NCI-H748 (cell line): ENCODE measurements at regions not wholly inside any gene's neighbourhood (a gene's known extent, or its start where the extent isn't known, plus 50 kb on each side); places are given as distances from the start of the nearest gene placed in this dataset.
A peak's percentile ranks its signal among the peaks of the same experiment; 100 is the strongest.
"Not testable (repeated sequence)": the region's sequence is repeated elsewhere in the genome, so short reads cannot be mapped to it uniquely, and the experiment has no call there.

Source experiments
- DNase-seq: peaks from one replicate; lab custom pipeline; 2025; ENCODE audit not compliant: unreplicated experiment; lab: John Stamatoyannopoulos, UW

DNA sequence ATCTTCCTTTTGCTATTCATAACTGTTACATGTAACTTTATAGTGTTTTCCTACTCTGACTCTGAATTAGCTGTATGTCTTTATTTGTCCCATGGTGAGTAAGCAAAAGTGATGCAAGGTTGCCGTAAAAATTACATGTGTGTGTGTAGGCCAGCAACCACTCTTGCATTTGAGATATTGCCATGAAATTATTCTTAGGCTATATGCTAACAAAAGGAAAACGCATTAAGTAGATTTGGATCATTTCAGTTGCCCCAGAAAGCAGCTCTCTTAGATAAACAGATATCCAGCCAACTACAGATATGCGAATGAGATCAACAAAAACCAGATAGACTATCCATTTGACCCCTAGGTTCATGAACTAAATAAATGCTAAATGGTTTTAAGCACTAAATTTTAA lies 73.6 kb downstream of the CYLC2 start:
- DNase-seq: no peak

DNA sequence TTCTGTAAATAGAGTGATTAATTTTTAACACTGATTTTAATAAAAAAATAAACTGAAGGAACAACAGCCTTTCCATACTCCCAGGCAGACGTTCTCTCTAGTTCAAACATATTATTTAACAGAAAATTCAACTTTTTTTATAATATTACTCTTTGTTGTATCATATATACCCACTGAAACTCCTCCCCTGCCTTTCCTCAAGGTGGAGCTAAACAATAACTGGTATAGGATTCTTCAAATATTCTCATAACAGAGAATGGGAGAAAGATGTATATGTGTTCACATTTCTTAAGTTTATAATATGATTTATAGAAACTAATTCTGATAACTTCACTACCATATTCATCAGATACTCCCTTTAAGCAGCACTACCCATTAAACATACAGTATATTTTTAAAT lies 83.4 kb downstream of the CYLC2 start:
- no peak for DNase-seq

DNA sequence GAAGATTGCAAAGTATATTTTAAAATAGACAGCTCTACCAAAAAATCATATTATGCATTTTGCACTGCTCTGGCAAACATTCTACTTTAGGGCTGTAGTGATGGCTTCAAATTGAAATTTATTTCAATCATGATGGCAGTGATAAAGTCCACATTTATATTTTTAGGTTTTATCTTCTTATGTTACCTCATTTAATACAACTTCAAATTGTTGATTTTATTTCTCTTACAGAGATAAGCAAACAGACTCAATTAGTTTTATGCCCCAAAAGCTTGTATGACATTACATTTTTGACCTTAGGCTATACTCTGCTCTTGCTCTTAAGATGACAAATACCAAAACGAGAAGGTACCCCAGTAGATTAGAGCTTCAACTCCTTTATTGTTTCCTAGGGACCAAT lies 87.4 kb downstream of the CYLC2 start:
- DNase-seq: no peak

DNA sequence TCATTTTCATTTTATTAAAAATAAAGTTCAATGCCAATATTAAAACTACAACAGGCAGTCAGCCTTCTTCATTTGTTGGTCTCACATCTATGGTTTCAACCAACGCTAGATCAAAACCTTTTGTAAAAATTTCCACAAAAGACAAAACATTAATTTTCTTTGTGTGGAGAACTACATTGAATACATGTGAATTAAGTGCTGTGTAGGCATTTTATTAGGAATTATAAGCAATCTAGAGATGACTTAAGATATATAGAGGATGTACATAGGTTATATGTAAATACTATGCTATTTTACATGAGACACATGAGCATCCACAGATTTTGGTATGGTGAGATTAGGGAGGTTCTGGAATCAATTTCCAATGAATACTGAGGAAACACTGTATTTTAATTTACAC lies 94.2 kb downstream of the CYLC2 start:
- DNase-seq: no peak

DNA sequence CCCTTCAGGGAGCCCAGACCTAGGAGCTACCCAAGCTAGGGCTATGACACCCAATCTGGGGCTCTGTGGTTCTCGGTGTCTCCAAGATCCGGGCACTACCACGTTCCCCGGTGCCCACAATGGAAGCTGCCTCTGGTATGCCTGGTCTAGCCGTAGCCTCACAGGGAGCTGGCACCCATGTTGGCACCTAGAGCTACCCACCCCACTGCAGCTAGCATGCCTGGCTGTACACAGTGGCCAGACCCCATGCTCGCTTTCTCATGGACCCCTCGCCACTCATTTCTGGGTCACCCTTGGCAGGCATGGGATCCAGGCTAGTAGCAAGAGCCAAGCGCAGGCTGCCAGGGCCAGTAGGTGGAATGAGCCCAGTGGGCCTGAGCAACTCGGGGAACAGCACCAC lies 109.0 kb downstream of the CYLC2 start:
- DNase-seq: no peak

DNA sequence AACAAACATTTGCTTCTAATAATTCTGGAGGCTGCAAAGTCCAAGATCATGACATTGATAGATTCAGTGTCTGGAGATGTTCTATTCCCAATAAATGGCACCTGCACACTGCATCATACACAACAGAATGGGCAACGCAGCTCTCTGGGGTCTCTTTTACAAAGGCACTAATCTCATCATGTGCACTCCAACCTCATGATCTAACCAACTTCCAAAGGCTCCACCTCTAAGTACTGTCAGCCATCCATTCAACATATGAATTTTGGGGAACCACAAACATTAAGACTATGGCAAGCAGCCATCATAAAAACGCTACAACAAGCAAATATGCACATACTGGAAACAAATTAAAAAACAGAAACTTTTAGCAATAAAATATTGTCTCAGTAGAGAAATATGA lies 121.1 kb downstream of the CYLC2 start:
- no peak for DNase-seq

DNA sequence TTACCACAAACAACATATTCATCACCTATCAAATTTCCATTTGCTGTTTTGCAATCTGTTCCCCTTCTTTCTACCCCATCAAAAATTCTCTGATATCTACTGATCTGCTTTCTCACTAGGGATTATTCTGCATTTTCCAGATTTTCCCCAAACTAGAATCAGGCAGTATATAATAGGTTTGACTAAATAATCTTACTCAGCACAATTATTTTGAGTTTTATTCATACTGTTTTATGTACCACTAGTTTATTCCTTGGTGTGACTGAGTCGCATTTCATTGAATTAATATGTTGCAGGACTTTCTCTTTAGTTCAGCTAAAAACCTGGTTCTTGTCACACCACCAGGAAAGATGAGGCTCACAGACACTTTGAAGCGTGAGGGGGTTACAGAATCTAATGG lies 131.4 kb downstream of the CYLC2 start:
- DNase-seq: no peak

DNA sequence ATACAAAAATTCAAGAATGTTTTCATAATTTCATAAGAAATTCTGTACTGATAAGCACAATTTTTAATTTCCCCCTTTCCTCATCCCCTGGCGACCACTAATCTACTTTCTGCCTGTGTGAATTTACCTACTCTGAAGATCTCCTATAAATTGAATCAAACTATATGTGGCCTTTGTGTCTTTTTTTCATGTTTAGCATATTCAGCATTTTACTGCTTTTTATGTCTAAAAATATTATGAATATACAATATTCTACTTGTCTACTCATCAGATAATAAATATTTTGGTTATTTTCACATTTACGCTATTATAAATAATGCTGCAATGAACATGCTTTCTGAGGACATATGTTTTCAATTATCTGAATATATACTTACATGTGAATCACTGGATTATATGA lies 144.8 kb downstream of the CYLC2 start:
- no peak for DNase-seq

DNA sequence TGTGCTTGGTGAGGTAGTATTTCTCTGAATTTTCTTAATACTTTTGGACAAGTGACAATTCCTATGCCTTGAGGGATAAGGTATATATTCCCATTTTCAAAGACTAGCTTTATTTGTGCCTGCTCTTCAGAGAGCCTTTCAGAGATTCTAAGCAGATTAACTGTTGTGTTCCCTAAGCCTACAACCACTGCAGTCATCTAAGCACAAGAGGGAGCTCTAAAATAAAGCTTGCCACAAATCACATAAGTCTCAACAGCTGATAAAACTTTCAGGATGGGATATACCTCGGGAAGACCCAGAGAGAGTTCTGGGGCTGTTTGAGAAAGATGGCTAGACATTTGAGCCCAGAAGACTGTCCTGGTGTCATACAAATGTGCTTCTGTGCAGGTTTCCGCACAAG lies 157.3 kb downstream of the CYLC2 start:
- DNase-seq: peak; percentile 17

DNA sequence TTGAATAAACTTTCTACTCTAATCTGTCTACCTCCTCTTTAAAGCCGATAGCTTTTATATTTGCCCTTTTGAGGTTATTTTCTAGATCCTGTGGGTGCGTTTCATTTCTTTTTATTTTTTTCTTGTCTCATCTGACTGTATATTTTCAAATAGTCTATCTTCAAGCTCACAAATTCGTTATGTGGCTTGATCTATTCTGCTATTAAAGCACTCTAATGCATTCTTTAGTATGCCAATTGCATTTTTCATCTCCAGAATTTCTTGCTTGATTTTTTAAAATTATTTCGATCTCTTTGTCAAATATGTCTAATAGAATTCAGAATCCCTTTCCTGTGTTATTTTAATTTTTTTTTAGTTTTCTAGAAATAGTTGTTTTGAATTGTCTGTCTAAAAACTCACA lies 172.4 kb downstream of the CYLC2 start:
- DNase-seq: no peak

DNA sequence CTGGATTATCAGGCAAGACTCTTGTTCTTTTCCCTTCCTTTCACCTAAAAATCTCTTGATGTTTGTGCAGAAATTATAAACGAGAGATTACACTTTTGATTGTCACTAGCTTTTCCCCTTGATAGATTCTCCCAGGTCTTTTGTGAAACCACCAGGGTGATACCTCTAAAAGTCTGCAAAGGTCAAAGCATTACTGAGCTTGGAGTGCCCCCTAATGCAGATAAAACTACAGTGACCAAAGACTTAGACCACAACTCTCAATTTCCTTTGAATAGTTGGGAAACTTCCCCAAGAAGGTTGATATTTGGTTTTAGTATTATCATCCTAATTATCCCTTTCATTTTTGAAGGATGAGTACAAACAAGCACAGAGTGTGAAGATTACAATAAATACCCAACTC lies 173.1 kb downstream of the CYLC2 start:
- no peak for DNase-seq

DNA sequence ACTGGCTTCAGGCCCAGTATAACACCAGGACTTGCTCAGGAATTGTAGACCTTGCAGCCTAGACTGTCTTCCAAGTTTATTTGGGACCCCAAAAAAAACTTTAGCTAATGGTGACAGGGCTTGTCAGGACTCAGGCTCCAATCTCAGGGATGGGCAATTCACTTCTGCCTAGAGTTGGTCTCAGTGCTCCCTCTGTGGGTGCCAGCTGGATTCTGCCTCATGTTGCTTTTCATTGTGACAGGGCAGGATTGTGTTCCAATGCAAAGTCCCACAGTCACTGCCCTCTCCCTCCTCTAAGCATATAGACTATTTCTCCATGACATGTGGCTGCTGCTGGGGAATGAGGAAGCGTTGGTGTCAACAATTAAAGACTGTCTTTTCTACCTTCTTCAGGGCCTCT lies 174.7 kb downstream of the CYLC2 start:
- no peak for DNase-seq

DNA sequence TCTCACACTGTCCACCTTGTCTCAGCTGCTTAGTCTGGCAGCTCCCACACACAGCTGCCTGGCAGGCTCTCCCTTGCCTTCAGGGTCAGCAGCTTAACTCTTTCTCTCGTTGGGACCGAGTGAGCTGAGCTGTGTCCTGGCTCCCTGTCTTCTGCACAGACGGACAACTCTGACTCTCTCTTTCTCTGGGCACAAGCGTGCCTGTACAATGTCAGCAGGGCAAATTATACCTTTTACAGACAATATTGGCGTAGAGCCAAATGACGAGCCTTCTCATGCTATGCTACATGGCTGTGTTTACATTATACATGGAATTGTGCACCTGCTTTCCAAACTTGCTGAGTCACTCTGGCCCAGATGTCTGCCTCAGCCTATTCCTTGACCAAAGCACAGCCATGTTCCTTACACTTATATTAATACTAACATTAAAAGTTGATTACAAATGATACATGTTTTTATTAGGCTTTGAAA lies 188.6 kb downstream of the CYLC2 start:
- DNase-seq: peak; percentile 100

DNA sequence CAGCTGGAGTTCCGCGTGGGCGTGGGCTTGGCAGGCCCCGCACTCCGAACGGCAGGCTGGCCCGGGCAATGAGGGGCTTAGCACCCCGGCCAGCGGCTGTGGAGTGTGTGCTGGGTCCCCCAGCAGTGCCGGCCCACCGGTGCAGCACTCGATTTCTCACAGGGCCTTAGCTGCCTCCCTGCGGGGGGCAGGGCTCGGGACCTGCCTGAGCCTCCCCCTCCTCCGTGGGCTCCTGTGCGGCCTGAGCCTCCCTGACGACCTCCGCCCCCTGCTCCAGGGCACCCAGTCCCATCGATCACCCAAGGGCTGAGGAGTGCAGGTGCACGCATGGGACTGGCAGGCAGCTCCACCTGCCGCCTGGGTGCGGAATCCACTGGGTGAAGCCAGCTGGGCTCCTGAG lies 191.8 kb downstream of the CYLC2 start:
- no peak for DNase-seq

DNA sequence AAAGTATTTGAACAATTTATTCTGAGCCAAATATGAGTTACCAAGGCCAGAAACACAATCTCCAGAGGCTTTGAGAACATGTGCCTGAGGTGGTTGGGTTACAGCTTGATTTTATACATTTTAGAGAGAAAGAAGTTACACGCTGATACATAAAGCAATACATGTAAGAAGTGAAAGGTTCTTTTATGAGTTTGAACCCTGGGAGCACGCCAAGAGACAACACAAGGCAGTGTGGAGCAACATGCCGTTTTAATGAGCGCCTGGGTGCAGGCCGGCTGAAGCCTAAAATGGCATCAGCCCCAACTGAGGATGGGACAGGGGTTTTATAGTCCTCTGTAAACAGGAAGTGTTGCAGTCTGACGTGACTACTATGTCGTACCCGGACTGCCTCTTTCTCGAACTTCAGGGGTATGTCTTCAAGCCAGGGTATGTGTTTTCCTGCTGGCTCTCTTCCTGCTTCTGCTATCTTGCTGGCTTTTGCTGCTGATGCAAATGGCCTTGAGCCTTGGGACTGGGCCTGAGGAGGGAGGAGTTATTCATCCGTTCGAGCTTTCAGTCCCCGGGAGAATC lies 193.7 kb downstream of the CYLC2 start:
- DNase-seq: no peak

DNA sequence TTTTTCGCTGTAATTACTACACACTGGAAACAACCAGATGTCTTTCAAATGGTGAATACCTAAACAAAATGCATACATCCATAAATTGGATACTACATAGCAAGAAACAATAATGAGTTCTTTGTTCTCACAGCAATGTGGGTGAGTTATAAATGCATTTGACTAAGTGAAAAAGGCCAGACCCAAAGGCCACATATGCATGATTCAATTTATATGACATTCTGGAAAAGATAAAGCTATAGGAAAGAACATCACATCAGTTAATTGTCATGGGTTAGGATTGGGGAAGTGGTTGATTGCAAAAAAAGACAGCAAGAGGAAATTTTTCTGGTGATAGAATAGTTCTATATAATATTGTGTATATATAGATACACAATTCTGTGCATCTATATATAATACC lies 198.9 kb downstream of the CYLC2 start:
- peak; percentile 24 for DNase-seq

DNA sequence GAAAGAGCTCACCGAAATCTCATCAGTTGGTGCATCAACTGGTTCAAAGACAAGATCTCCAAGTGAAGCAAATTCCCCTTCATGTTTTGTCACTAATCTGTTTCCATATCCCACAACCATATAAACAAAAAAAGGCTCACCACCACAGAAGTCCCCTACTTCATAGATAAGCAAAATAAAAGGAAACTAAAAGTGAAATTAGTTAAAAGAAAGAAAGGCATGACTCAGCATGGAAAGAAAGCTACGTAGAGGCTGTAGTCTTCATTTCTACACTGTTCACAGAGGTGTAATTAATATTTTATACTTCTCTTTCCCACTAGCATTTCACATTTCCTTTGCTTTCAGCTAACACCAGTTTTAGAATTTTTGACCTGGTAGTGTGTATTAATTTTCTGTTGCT lies 208.0 kb downstream of the CYLC2 start:
- no peak for DNase-seq

DNA sequence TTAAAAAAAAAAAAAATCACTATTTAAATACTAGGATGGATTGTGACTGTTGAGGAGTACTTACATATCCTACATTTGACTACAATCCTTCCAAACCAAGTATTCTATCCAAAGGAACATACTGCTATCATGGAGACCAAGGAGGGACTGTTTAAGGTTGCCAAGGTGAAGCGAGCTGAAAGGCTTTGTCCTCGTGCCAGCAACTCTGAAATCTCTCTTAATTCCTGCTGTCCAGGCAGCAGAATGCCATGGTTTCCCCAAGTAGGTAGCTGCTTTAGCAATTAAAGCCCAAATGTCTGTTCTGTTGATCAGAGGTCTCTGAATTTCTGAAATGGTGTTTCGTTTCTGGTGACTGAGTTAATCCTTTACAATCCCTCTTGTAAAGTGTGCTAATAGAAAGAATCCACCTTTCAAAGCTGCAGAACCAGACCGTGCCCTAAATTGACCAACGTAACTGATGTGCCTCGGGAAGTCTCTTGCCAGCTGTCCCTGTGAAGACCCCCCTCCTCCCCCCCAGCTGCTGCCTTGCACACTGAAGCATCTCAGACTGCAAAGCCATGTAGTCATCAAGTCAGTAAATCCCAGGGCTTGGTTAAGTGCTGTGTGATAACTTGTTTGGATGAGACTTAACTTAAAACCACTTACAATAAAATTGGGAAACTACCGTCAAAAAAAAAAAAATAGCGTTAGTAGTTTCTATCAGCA lies 210.9 kb downstream of the CYLC2 start:
- not testable (repeated sequence) for DNase-seq

DNA sequence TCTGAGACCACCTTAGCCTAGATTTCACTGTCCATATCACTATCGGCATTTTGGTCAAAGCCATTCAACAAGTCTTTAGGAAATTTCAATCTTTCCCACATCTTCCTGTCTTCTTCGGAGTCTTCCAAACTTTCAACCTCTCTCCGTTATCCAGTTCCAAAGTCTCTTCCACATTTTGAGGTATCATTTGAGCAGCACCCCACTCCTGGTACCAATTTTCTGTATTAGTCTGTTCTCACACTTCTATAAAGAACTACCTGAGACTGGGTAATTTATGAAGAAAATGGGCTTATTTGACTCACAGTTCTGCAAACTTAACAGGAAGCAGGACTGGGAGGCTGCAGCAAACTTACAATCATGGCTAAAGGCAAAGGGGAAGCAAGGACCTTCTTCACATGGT lies 215.5 kb downstream of the CYLC2 start:
- no peak for DNase-seq

DNA sequence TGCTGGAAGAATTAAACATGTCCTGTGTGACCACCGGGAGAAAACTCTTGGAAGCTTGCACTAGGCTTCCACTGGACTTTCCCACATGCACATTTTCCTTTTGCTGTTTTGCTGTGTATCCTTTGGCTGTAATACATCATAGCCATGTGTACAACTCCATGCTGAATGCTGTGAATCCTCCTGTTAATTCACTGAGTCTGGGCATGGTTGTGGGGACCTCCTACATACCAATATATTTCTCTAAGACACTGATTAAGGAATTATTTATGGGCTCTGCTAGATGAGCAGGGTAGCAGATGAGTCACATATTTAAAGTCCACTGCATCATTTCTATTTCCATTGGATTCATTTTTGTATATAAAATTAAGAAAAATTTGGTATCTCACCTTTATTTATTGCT lies 220.1 kb downstream of the CYLC2 start:
- no peak for DNase-seq

DNA sequence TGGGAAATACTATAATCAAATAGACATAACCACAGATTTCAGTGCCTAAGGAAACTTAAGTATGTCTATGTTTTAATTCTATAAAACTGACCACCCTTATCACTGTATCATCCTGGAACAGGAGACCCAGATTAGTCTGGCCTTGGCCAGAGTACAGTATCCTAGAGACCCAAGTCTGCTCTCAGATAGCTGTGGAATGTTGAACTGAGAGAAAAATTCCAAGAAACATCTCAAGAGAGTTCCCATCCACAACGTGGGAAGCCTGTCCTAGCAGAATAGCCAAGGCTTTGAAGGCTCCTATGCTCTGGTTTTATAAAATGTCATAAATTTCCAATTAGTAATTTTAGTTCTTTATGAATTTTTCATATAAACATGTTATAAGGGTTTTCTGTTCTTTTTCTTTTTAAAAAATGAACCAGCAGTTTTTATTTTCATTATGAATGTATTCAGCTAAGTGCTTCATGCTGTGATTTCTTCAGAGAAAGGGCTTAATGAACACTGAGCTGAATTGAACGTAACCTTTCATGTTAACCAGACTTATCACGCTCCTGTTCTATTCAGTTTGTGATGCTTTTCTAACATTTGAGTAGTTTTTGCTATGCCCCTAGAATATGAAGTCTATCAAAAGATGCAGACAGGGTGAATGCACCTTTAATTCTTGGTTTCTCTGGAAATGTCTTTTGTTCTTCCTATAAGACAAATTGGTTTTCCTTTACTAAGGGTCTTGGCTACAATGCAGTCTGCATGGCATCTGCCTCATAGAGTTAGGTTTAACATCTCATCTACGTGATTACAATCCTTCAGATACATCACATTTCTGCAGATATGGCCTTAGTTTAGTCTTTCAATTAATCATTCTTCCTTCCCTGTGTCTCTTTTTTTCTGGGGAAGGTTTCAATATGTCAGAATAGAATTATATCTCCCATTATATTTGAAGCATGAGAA lies 230.8 kb downstream of the CYLC2 start:
- no peak for DNase-seq

DNA sequence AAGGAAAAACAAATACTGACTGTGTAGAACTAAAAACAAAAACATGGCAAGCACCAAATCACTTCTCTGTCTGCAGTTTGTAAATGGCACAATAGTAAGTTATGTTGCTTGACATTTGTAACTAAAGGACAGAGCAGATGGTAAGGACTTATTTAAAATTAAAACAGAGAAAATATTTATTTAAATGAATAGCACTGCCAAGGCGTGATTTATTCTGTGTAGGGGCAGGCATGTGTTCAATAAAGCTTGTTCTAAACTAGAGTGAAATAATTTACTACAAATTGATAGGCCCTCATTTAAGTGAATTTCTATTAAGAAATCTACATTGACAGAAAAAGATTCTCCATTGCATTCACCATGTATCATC lies 231.5 kb downstream of the CYLC2 start:
- no peak for DNase-seq
